ENCODE measurements at regions not wholly inside any gene's neighbourhood (a gene's known extent, or its start where the extent isn't known, plus 50 kb on each side); places are given as distances from the start of the nearest gene placed in this dataset.
"Not testable (repeated sequence)": the region's sequence is repeated elsewhere in the genome, so short reads cannot be mapped to it uniquely, and the experiment has no call there.

- not testable (repeated sequence) for TF ChIP-seq TCF4 (CRISPR knock-in tag; IDR thresholded peaks at IDR 0.05; ENCODE audit: borderline replicate concordance); ESRRG (CRISPR knock-in tag; IDR thresholded peaks at IDR 0.05); ZFP3 (CRISPR knock-in tag; IDR thresholded peaks at IDR 0.05); CSRNP3 (CRISPR knock-in tag; IDR thresholded peaks at IDR 0.05); CREB5 (CRISPR knock-in tag; IDR thresholded peaks at IDR 0.05; ENCODE audit: low read depth); TOX (CRISPR knock-in tag; IDR thresholded peaks at IDR 0.05; ENCODE audit: borderline replicate concordance); ZFP30 (CRISPR knock-in tag; IDR thresholded peaks at IDR 0.05); PATZ1 (CRISPR knock-in tag; IDR thresholded peaks at IDR 0.05; ENCODE audit: borderline replicate concordance); ZNF8 (CRISPR knock-in tag; IDR thresholded peaks at IDR 0.05)
Observed at GRCh38 chr3:75397486-75397885, 266.6 kb upstream of the FRG2C start.

All from SK-N-SH treated with all-trans-retinoic acid at 6 μM for 48 hours (cell line).